Stimulated activated naive B cell treated with anti-CD40 and anti-IgM and Interleukin-4, amounts not matched to agents 10 μg/mL and 1 μg/mL and 100 μg/mL, for 72 hours (primary cell): ENCODE measurements at regions not wholly inside any gene's neighbourhood (a gene's known extent, or its start where the extent isn't known, plus 50 kb on each side); places are given as distances from the start of the nearest gene placed in this dataset.
A peak's percentile ranks its signal among the peaks of the same experiment; 100 is the strongest.

Source experiments
- ATAC-seq, 2 donors: fragments of 150-1000 bp; cut with Tn5 transposase; replicated peaks; 2 replicates each; pipeline ENCODE4 v1.10.0; 2021; ENCODE audit warnings: moderate library complexity in 1 of 2
- DNase-seq: peaks from one replicate; pipeline ENCODE4 v3.0.0; 2021
- H3K27ac Mint-ChIP-seq: one replicate; pipeline ENCODE4 v1.8.0; 2022; ENCODE audit warnings: mild to moderate bottlenecking, mixed read lengths
- H3K27me3 Mint-ChIP-seq, 2 donors: one replicate each; pipeline ENCODE4 v1.8.0; 2022; ENCODE audit warnings: mixed read lengths in 2 of 2
- H3K36me3 Mint-ChIP-seq, 2 donors: one replicate each; pipeline ENCODE4 v1.8.0; 2022; ENCODE audit warnings: mixed read lengths in 2 of 2, mild to moderate bottlenecking in 1 of 2
- H3K4me1 Mint-ChIP-seq, 2 donors: one replicate each; pipeline ENCODE4 v1.8.0; 2022; ENCODE audit warnings: mixed read lengths in 2 of 2, mild to moderate bottlenecking in 1 of 2
- H3K4me3 Mint-ChIP-seq, 2 donors: one replicate each; pipeline ENCODE4 v1.8.0; 2022; ENCODE audit warnings: mild to moderate bottlenecking in 2 of 2, mixed read lengths in 2 of 2, moderate library complexity in 1 of 2
- H3K9me3 Mint-ChIP-seq, 2 donors: one replicate each; pipeline ENCODE4 v1.8.0; 2022; ENCODE audit warnings: mixed read lengths in 2 of 2, mild to moderate bottlenecking in 1 of 2

- peaks cover 2 to 9% of the 10 kb centered on the region in 2 donors for H3K4me1 Mint-ChIP-seq
- H3K4me3 Mint-ChIP-seq: no peak overlapping the region
- H3K36me3 Mint-ChIP-seq: peaks cover 0 to 3% of the 10 kb centered on the region in 2 donors
- H3K9me3 Mint-ChIP-seq: peaks cover 0 to 4% of the 10 kb centered on the region in 2 donors
- no peak overlapping the region for H3K27ac Mint-ChIP-seq
- DNase-seq (no peak), ATAC-seq (no peak)
- peaks cover 5 to 8% of the 10 kb centered on the region in 2 donors for H3K27me3 Mint-ChIP-seq
These were observed 60.3 kb downstream of the SEC61B start for GRCh38 chr9:99282406-99282805.

- no peak overlapping the region for H3K4me3 Mint-ChIP-seq
- peaks cover 0 to 3% of the 10 kb centered on the region in 2 donors for H3K36me3 Mint-ChIP-seq
- ATAC-seq (no peak), DNase-seq (no peak)
- peaks cover 8 to 10% of the 10 kb centered on the region in 2 donors for H3K27me3 Mint-ChIP-seq
- H3K4me1 Mint-ChIP-seq: peaks cover 2 to 9% of the 10 kb centered on the region in 2 donors
- no peak overlapping the region for H3K27ac Mint-ChIP-seq
- H3K9me3 Mint-ChIP-seq: peaks cover 0 to 4% of the 10 kb centered on the region in 2 donors
These were observed 63.9 kb downstream of the SEC61B start for GRCh38 chr9:99285965-99286364.

GRCh38 chr9:99286536-99286935 lies 64.5 kb downstream of the SEC61B start:
- no peak overlapping the region for H3K27ac Mint-ChIP-seq
- peaks cover 8 to 10% of the 10 kb centered on the region in 2 donors for H3K27me3 Mint-ChIP-seq
- H3K4me1 Mint-ChIP-seq: peaks cover 2 to 9% of the 10 kb centered on the region in 2 donors
- H3K4me3 Mint-ChIP-seq: no peak overlapping the region
- ATAC-seq (no peak), DNase-seq (no peak)
- H3K36me3 Mint-ChIP-seq: peaks cover 0 to 3% of the 10 kb centered on the region in 2 donors
- peaks cover 0 to 4% of the 10 kb centered on the region in 2 donors for H3K9me3 Mint-ChIP-seq

GRCh38 chr9:99287641-99288040 lies 65.6 kb downstream of the SEC61B start:
- H3K27ac Mint-ChIP-seq: no peak overlapping the region
- no peaks in the 10 kb centered on the region for H3K36me3 Mint-ChIP-seq
- no peak for DNase-seq
- H3K9me3 Mint-ChIP-seq: no peaks in the 10 kb centered on the region
- ATAC-seq: no peak
- H3K4me1 Mint-ChIP-seq: peaks cover 0 to 9% of the 10 kb centered on the region in 2 donors
- H3K27me3 Mint-ChIP-seq: peaks cover 9 to 18% of the 10 kb centered on the region in 2 donors
- H3K4me3 Mint-ChIP-seq: no peak overlapping the region

- no peaks in the 10 kb centered on the region for H3K9me3 Mint-ChIP-seq
- H3K4me3 Mint-ChIP-seq: no peak overlapping the region
- H3K4me1 Mint-ChIP-seq: peaks cover 0 to 9% of the 10 kb centered on the region in 2 donors
- H3K27me3 Mint-ChIP-seq: peaks cover 5 to 18% of the 10 kb centered on the region in 2 donors
- H3K27ac Mint-ChIP-seq: no peak overlapping the region
- no peak for DNase-seq
- H3K36me3 Mint-ChIP-seq: no peaks in the 10 kb centered on the region
- no peak for ATAC-seq
These were observed 66.7 kb downstream of the SEC61B start for GRCh38 chr9:99288830-99289229.

GRCh38 chr9:99294850-99295461 lies 72.9 kb downstream of the SEC61B start:
- peaks cover 0 to 4% of the 10 kb centered on the region in 2 donors for H3K9me3 Mint-ChIP-seq
- no peak overlapping the region for H3K27ac Mint-ChIP-seq
- no peaks in the 10 kb centered on the region for H3K36me3 Mint-ChIP-seq
- DNase-seq: no peak
- ATAC-seq: no peak
- H3K4me3 Mint-ChIP-seq: no peak overlapping the region
- H3K27me3 Mint-ChIP-seq: peaks cover 7 to 9% of the 10 kb centered on the region in 2 donors
- H3K4me1 Mint-ChIP-seq: peaks cover 20 to 43% of the 10 kb centered on the region in 2 donors

GRCh38 chr9:99296291-99296951 lies 74.3 kb downstream of the SEC61B start:
- peak overlapping the region in 1 of 2 donors; percentile 61 for H3K4me3 Mint-ChIP-seq

GRCh38 chr9:99298614-99299013 lies 76.5 kb downstream of the SEC61B start:
- Mint-ChIP-seq H3K4me1 (peaks cover 34 to 77% of the 10 kb centered on the region in 2 donors), H3K27ac (no peak overlapping the region), H3K36me3 (peaks cover 0 to 2% of the 10 kb centered on the region in 2 donors), H3K27me3 (peaks cover 0 to 4% of the 10 kb centered on the region in 2 donors), H3K9me3 (peaks cover 0 to 5% of the 10 kb centered on the region in 2 donors), H3K4me3 (no peak overlapping the region)
- DNase-seq: no peak
- ATAC-seq: no peak

More at GRCh38 chr9:99296291-99296951, 74.3 kb downstream of the SEC61B start:
- H3K27ac Mint-ChIP-seq: peak overlapping the region; percentile 79
- peaks cover 0 to 4% of the 10 kb centered on the region in 2 donors for H3K9me3 Mint-ChIP-seq
- H3K27me3 Mint-ChIP-seq: peaks cover 7 to 9% of the 10 kb centered on the region in 2 donors
- peaks cover 29 to 56% of the 10 kb centered on the region in 2 donors for H3K4me1 Mint-ChIP-seq
- no peaks in the 10 kb centered on the region for H3K36me3 Mint-ChIP-seq
- DNase-seq (peak; percentile 12), ATAC-seq (peak; percentile 33 to 56)

GRCh38 chr9:99299211-99300102 lies 77.4 kb downstream of the SEC61B start:
- peak overlapping the region; percentile 66 for H3K27ac Mint-ChIP-seq
- ATAC-seq: peak; percentile 74 to 79
- H3K4me3 Mint-ChIP-seq: no peak overlapping the region
- peaks cover 0 to 5% of the 10 kb centered on the region in 2 donors for H3K9me3 Mint-ChIP-seq
- H3K4me1 Mint-ChIP-seq: peaks cover 37 to 80% of the 10 kb centered on the region in 2 donors
- H3K27me3 Mint-ChIP-seq: peaks cover 0 to 4% of the 10 kb centered on the region in 2 donors
- H3K36me3 Mint-ChIP-seq: peaks cover 0 to 2% of the 10 kb centered on the region in 2 donors
- no peak for DNase-seq

GRCh38 chr9:99300103-99300439 lies 78.0 kb downstream of the SEC61B start:
- Mint-ChIP-seq H3K27me3 (no peaks in the 10 kb centered on the region), H3K36me3 (peaks cover 0 to 2% of the 10 kb centered on the region in 2 donors), H3K9me3 (peaks cover 0 to 1% of the 10 kb centered on the region in 2 donors), H3K27ac (peak overlapping the region; percentile 66), H3K4me3 (no peak overlapping the region), H3K4me1 (peaks cover 31 to 80% of the 10 kb centered on the region in 2 donors)
- DNase-seq (no peak), ATAC-seq (peak; percentile 13 to 18)

- DNase-seq (no peak), ATAC-seq (peak in 1 of 2 donors; percentile 29)
- H3K9me3 Mint-ChIP-seq: peaks cover 0 to 1% of the 10 kb centered on the region in 2 donors
These were observed 78.5 kb downstream of the SEC61B start for GRCh38 chr9:99300603-99301002.

GRCh38 chr9:99303177-99303576 lies 81.1 kb downstream of the SEC61B start:
- Mint-ChIP-seq H3K9me3 (peaks cover 0 to 1% of the 10 kb centered on the region in 2 donors), H3K4me1 (peaks cover 22 to 52% of the 10 kb centered on the region in 2 donors), H3K4me3 (no peak overlapping the region), H3K36me3 (peaks cover 0 to 2% of the 10 kb centered on the region in 2 donors), H3K27me3 (no peaks in the 10 kb centered on the region), H3K27ac (no peak overlapping the region)
- DNase-seq: no peak
- no peak for ATAC-seq

More at GRCh38 chr9:99300603-99301002, 78.5 kb downstream of the SEC61B start:
- H3K27me3 Mint-ChIP-seq: no peaks in the 10 kb centered on the region
- H3K36me3 Mint-ChIP-seq: peaks cover 0 to 2% of the 10 kb centered on the region in 2 donors
- H3K27ac Mint-ChIP-seq: peak overlapping the region; percentile 66
- peaks cover 31 to 77% of the 10 kb centered on the region in 2 donors for H3K4me1 Mint-ChIP-seq
- H3K4me3 Mint-ChIP-seq: no peak overlapping the region

- no peak overlapping the region for H3K27ac Mint-ChIP-seq
- H3K4me3 Mint-ChIP-seq: no peak overlapping the region
- H3K4me1 Mint-ChIP-seq: peaks cover 26 to 49% of the 10 kb centered on the region in 2 donors
- DNase-seq (no peak), ATAC-seq (no peak)
- H3K27me3 Mint-ChIP-seq: no peaks in the 10 kb centered on the region
- peaks cover 0 to 3% of the 10 kb centered on the region in 2 donors for H3K9me3 Mint-ChIP-seq
- H3K36me3 Mint-ChIP-seq: peaks cover 2 to 3% of the 10 kb centered on the region in 2 donors
These were observed 83.0 kb downstream of the SEC61B start for GRCh38 chr9:99305124-99305523.
